HG03521 (cell line): ENCODE measurements at regions not wholly inside any gene's neighbourhood (a gene's known extent, or its start where the extent isn't known, plus 50 kb on each side); places are given as distances from the start of the nearest gene placed in this dataset.

Experiments used
- ATAC-seq: cut with Tn5 transposase; IDR thresholded peaks from one replicate; pipeline ENCODE4 v1.9.1; 2021; ENCODE audit warnings: mild to moderate bottlenecking, moderate library complexity; ENCODE audit not compliant: unreplicated experiment

GRCh38 chr1:81635816-81636215 lies 164.9 kb upstream of the ADGRL2 start:
- ATAC-seq = no peak

GRCh38 chr1:81634294-81634693 lies 166.4 kb upstream of the ADGRL2 start:
- no peak for ATAC-seq

- no peak for ATAC-seq
Observed at GRCh38 chr1:81619156-81619555, 181.6 kb upstream of the ADGRL2 start.

GRCh38 chr1:81618376-81618775 lies 182.4 kb upstream of the ADGRL2 start:
- no peak for ATAC-seq

GRCh38 chr1:81617308-81617967 lies 183.3 kb upstream of the ADGRL2 start:
- no peak for ATAC-seq

- no peak for ATAC-seq
Observed at GRCh38 chr1:81613803-81614202, 186.9 kb upstream of the ADGRL2 start.

- ATAC-seq = no peak
Observed at GRCh38 chr1:81607924-81608323, 192.8 kb upstream of the ADGRL2 start.

- no peak for ATAC-seq
Observed at GRCh38 chr1:81607086-81607485, 193.6 kb upstream of the ADGRL2 start.

GRCh38 chr1:81606656-81607055 lies 194.1 kb upstream of the ADGRL2 start:
- no peak for ATAC-seq

- ATAC-seq = no peak
Observed at GRCh38 chr1:81605023-81605422, 195.7 kb upstream of the ADGRL2 start.

- ATAC-seq = no peak
Observed at GRCh38 chr1:81600878-81601622, 199.7 kb upstream of the ADGRL2 start.

- no peak for ATAC-seq
Observed at GRCh38 chr1:81600363-81600762, 200.4 kb upstream of the ADGRL2 start.

GRCh38 chr1:81598623-81599022 lies 202.1 kb upstream of the ADGRL2 start:
- ATAC-seq = no peak

GRCh38 chr1:81597720-81598426 lies 202.9 kb upstream of the ADGRL2 start:
- no peak for ATAC-seq

GRCh38 chr1:81596341-81596740 lies 204.4 kb upstream of the ADGRL2 start:
- no peak for ATAC-seq

- no peak for ATAC-seq
Observed at GRCh38 chr1:81594206-81594605, 206.5 kb upstream of the ADGRL2 start.

- no peak for ATAC-seq
Observed at GRCh38 chr1:81592233-81592632, 208.5 kb upstream of the ADGRL2 start.

GRCh38 chr1:81590171-81590570 lies 210.6 kb upstream of the ADGRL2 start:
- ATAC-seq = no peak

- ATAC-seq = no peak
Observed at GRCh38 chr1:81588149-81588548, 212.6 kb upstream of the ADGRL2 start.

GRCh38 chr1:81587426-81587825 lies 213.3 kb upstream of the ADGRL2 start:
- ATAC-seq = no peak

- ATAC-seq = no peak
Observed at GRCh38 chr1:81585371-81585770, 215.4 kb upstream of the ADGRL2 start.

- ATAC-seq = no peak
Observed at GRCh38 chr1:81584398-81584797, 216.3 kb upstream of the ADGRL2 start.
